GM12892 (cell line): ENCODE measurements at regions not wholly inside any gene's neighbourhood (a gene's known extent, or its start where the extent isn't known, plus 50 kb on each side); places are given as distances from the start of the nearest gene placed in this dataset.
"Not testable (repeated sequence)": the region's sequence is repeated elsewhere in the genome, so short reads cannot be mapped to it uniquely, and the experiment has no call there.

Source experiments
- DNase-seq: peaks from one replicate; pipeline ENCODE4 v3.0.0; 2011; ENCODE audit not compliant: insufficient read length
- FAIRE-seq: peaks from 2 replicates; lab custom pipeline; 2011; peaks lifted over from hg19 to GRCh38; lab: Jason Lieb, UNC
- POLR2A ChIP-seq: IDR thresholded peaks from 2 replicates; pipeline ENCODE4 v1.6.1; 2011; ENCODE audit warnings: low read depth, low read length, control low read depth
- POLR2AphosphoS5 ChIP-seq: IDR thresholded peaks from 2 replicates; pipeline ENCODE4 v1.6.1; 2011; ENCODE audit warnings: low read depth, low read length, control low read depth
- TAF1 ChIP-seq: IDR thresholded peaks from 2 replicates; pipeline ENCODE4 v1.6.1; 2011; ENCODE audit warnings: low read depth, mild to moderate bottlenecking, control low read depth, low read length, borderline replicate concordance

GRCh38 chr4:128686810-128687209, 122.7 kb upstream of the JADE1 start:
- DNase-seq, result no peak
- TF ChIP-seq POLR2A (no peak), TAF1 (no peak), POLR2AphosphoS5 (no peak)
- no peak for FAIRE-seq

GRCh38 chr4:128686032-128686465, 123.5 kb upstream of the JADE1 start:
- TF ChIP-seq TAF1, result no peak
- no peak for TF ChIP-seq POLR2A
- no peak for TF ChIP-seq POLR2AphosphoS5
- DNase-seq, result no peak
- no peak for FAIRE-seq

GRCh38 chr4:128684016-128684415, 125.5 kb upstream of the JADE1 start:
- DNase-seq, result no peak
- no peak for TF ChIP-seq TAF1
- no peak for TF ChIP-seq POLR2AphosphoS5
- no peak for TF ChIP-seq POLR2A
- no peak for FAIRE-seq

- TF ChIP-seq TAF1, result no peak
- no peak for TF ChIP-seq POLR2A
- no peak for TF ChIP-seq POLR2AphosphoS5
- FAIRE-seq (peak; percentile 58), DNase-seq (no peak)
These were observed 126.4 kb upstream of the JADE1 start for GRCh38 chr4:128682942-128683666.

- DNase-seq (no peak), FAIRE-seq (no peak)
- TF ChIP-seq POLR2A, result no peak
- TF ChIP-seq TAF1, result no peak
- TF ChIP-seq POLR2AphosphoS5, result no peak
These were observed 133.4 kb upstream of the JADE1 start for GRCh38 chr4:128676095-128676494.

- FAIRE-seq, result peak; percentile 86
- peak; percentile 13 for DNase-seq
- TF ChIP-seq POLR2AphosphoS5 (no peak), POLR2A (0 out of 2 replicates have a peak, but pooled peaks have one; percentile 27)
These were observed 134.4 kb upstream of the JADE1 start for GRCh38 chr4:128675083-128675482.

- FAIRE-seq, DNase-seq: not testable (repeated sequence)
These were observed 136.3 kb upstream of the JADE1 start for GRCh38 chr4:128673159-128673558.

- not testable (repeated sequence) for DNase-seq, FAIRE-seq
These were observed 136.9 kb upstream of the JADE1 start for GRCh38 chr4:128672596-128672995.

- FAIRE-seq (no peak), DNase-seq (no peak)
- TF ChIP-seq POLR2AphosphoS5 (no peak), POLR2A (no peak), TAF1 (no peak)
These were observed 139.0 kb upstream of the JADE1 start for GRCh38 chr4:128670513-128670912.

- no peak for FAIRE-seq
- TF ChIP-seq POLR2A, result no peak
- no peak for TF ChIP-seq TAF1
- no peak for TF ChIP-seq POLR2AphosphoS5
- no peak for DNase-seq
These were observed 140.9 kb upstream of the JADE1 start for GRCh38 chr4:128668566-128668965.

- DNase-seq, result no peak
- no peak for TF ChIP-seq POLR2A
- no peak for TF ChIP-seq TAF1
- TF ChIP-seq POLR2AphosphoS5, result no peak
- no peak for FAIRE-seq
These were observed 144.0 kb upstream of the JADE1 start for GRCh38 chr4:128665514-128665913.

GRCh38 chr4:128663325-128663724, 146.2 kb upstream of the JADE1 start:
- peak; percentile 30 for FAIRE-seq

GRCh38 chr4:128661479-128661878, 148.0 kb upstream of the JADE1 start:
- TF ChIP-seq TAF1, result no peak
- TF ChIP-seq POLR2A, result no peak
- TF ChIP-seq POLR2AphosphoS5, result no peak
- FAIRE-seq (no peak), DNase-seq (no peak)

More at GRCh38 chr4:128663325-128663724, 146.2 kb upstream of the JADE1 start:
- DNase-seq, result no peak
- TF ChIP-seq TAF1, result no peak
- no peak for TF ChIP-seq POLR2A
- no peak for TF ChIP-seq POLR2AphosphoS5
